SK-N-SH (cell line): ENCODE measurements at regions not wholly inside any gene's neighbourhood (a gene's known extent, or its start where the extent isn't known, plus 50 kb on each side); places are given as distances from the start of the nearest gene placed in this dataset.
A peak's percentile ranks its signal among the peaks of the same experiment; 100 is the strongest.

Experiments
- CTCF ChIA-PET: fragments of 300-600, 350-600 bp; formaldehyde crosslinking; extraction: SDS; loops from one replicate; lab custom pipeline; 2021; lab: Yijun Ruan, JAX
- POLR2A ChIA-PET: fragments of 350-600 bp; sonication (Branson Sonifier 250); formaldehyde crosslinking; extraction: SDS; loops from one replicate; lab custom pipeline; 2020; ENCODE audit warnings: antibody characterized with exemption, inconsistent platforms; lab: Yijun Ruan, JAX
- DNase-seq: peaks from one replicate; pipeline ENCODE4 v3.0.0; 2012
- H2AFZ ChIP-seq: fragments of 200-600 bp; sonication (generic); 2 replicates; pipeline ENCODE4 v1.8.1; 2016; ENCODE audit warnings: antibody characterized with exemption, mild to moderate bottlenecking, low read depth
- H3F3A ChIP-seq: fragments of 200-600 bp; sonication (generic); replicated peaks from 2 replicates; pipeline ENCODE3; 2016; ENCODE audit warnings: antibody characterized with exemption, mild to moderate bottlenecking; ENCODE audit not compliant: insufficient read depth
- H3K27ac ChIP-seq, 2 experiments: fragments of 200-500 bp in 1 of 2; fragments of 200-600 bp in 1 of 2; sonication (Bioruptor generic) in 1 of 2; sonication (generic), shearing (Covaris generic) in 1 of 2; 2 replicates each; pipeline versions ENCODE4 v1.5.1 to v1.6.1; 2014 to 2016; ENCODE audit warnings: low read depth in 2 of 2, inconsistent platforms in 1 of 2, low read length in 1 of 2, mild to moderate bottlenecking in 1 of 2, mixed read lengths in 1 of 2
- H3K27me3 ChIP-seq: fragments of 200-600 bp; sonication (generic), shearing (Covaris generic); 2 replicates; pipeline ENCODE4 v1.6.1; 2016; ENCODE audit warnings: mixed run types; ENCODE audit not compliant: insufficient read depth
- H3K36me3 ChIP-seq, 2 experiments: fragments of 200-500 bp in 1 of 2; fragments of 200-600 bp in 1 of 2; sonication (Bioruptor generic) in 1 of 2; sonication (generic) in 1 of 2; replicated peaks in 1 of 2; 2 replicates each; pipeline versions ENCODE3 to v1.5.1; 2014 to 2016; ENCODE audit warnings: low read length in 1 of 2, mild to moderate bottlenecking in 1 of 2; ENCODE audit not compliant: insufficient read depth in 2 of 2, control insufficient read depth in 1 of 2
- H3K4me1 ChIP-seq, 2 experiments: fragments of 200-500 bp in 1 of 2; fragments of 200-600 bp in 1 of 2; sonication (Bioruptor generic) in 1 of 2; sonication (generic), shearing (Covaris generic) in 1 of 2; 2 replicates each; pipeline versions ENCODE4 v1.5.1 to v1.6.1; 2014 to 2016; ENCODE audit warnings: low read depth in 1 of 2, low read length in 1 of 2, mixed run types in 1 of 2; ENCODE audit not compliant: insufficient read depth in 2 of 2, control insufficient read depth in 1 of 2
- H3K4me2 ChIP-seq: fragments of 200-600 bp; sonication (generic), shearing (Covaris generic); 2 replicates; pipeline ENCODE4 v1.6.1; 2017; ENCODE audit warnings: mixed run types
- H3K4me3 ChIP-seq, 2 experiments: fragments of 200-500 bp in 1 of 2; fragments of 200-600 bp in 1 of 2; sonication (Bioruptor generic) in 1 of 2; sonication (generic), shearing (Covaris generic) in 1 of 2; 2 replicates each; pipeline versions ENCODE4 v1.5.1 to v1.8.1; 2014 to 2016; ENCODE audit warnings: low read depth in 2 of 2, inconsistent platforms in 1 of 2, low read length in 1 of 2, mild to moderate bottlenecking in 1 of 2, mixed read lengths in 1 of 2, moderate library complexity in 1 of 2
- H3K79me2 ChIP-seq: fragments of 200-600 bp; sonication (generic); 2 replicates; pipeline ENCODE4 v1.8.1; 2017; ENCODE audit warnings: mild to moderate bottlenecking; ENCODE audit not compliant: insufficient read depth
- H3K9ac ChIP-seq: fragments of 200-600 bp; sonication (generic); 2 replicates; pipeline ENCODE4 v1.6.1; 2017; ENCODE audit warnings: mixed run types
- H3K9me2 ChIP-seq: fragments of 200-600 bp; sonication (generic); 2 replicates; pipeline ENCODE4 v1.6.1; 2017; ENCODE audit warnings: mixed run types
- H3K9me3 ChIP-seq: fragments of 200-600 bp; sonication (generic); 2 replicates; pipeline ENCODE4 v1.6.1; 2017; ENCODE audit warnings: mixed run types, mild to moderate bottlenecking, moderate library complexity
- H4K20me1 ChIP-seq: fragments of 200-600 bp; sonication (generic); 2 replicates; pipeline ENCODE4 v1.6.1; 2017; ENCODE audit warnings: mild to moderate bottlenecking, mixed run types; ENCODE audit not compliant: insufficient read depth
- CTCF ChIP-seq: fragments of 200-600 bp; sonication (generic); IDR thresholded peaks from 2 replicates; pipeline ENCODE4 v1.6.1; 2017; ENCODE audit warnings: antibody characterized with exemption, mild to moderate bottlenecking, moderate library complexity
- FOXJ3 ChIP-seq: sonication (generic); formaldehyde crosslinking; IDR thresholded peaks from 2 replicates; pipeline ENCODE4 v1.5.1; 2020; ENCODE audit warnings: mild to moderate bottlenecking, missing genetic modification reagents
- GABPA ChIP-seq: IDR thresholded peaks from 2 replicates; pipeline ENCODE4 v1.4.0; 2012; ENCODE audit warnings: low read depth, mild to moderate bottlenecking
- JUND ChIP-seq: IDR thresholded peaks from 2 replicates; pipeline ENCODE4 v1.4.0; 2012
- MAX ChIP-seq: IDR thresholded peaks from 2 replicates; pipeline ENCODE4 v1.4.0; 2012; ENCODE audit warnings: low read depth
- MEF2A ChIP-seq: IDR thresholded peaks from 2 replicates; pipeline ENCODE4 v1.4.0; 2012; ENCODE audit warnings: low read depth, borderline replicate concordance
- PBX3 ChIP-seq: IDR thresholded peaks from 2 replicates; pipeline ENCODE4; 2012
- RAD21 ChIP-seq: IDR thresholded peaks from 2 replicates; pipeline ENCODE4 v1.6.1; 2012; ENCODE audit warnings: mild to moderate bottlenecking, low read length
- SMC3 ChIP-seq: IDR thresholded peaks from 2 replicates; pipeline ENCODE4 v1.6.1; 2012; ENCODE audit warnings: low read depth, low read length, improper control_type of control experiment
- TAF1 ChIP-seq: IDR thresholded peaks from 2 replicates; pipeline ENCODE4 v1.6.1; 2012; ENCODE audit warnings: low read depth, mild to moderate bottlenecking, low read length, moderate library complexity, borderline replicate concordance
- TCF12 ChIP-seq: IDR thresholded peaks from 2 replicates; pipeline ENCODE4 v1.4.0; 2012
- YY1 ChIP-seq: IDR thresholded peaks from 2 replicates; pipeline ENCODE4 v1.4.0; 2012; ENCODE audit warnings: low read depth, mild to moderate bottlenecking
- WGBS: methylation state at CpG from one replicate; pipeline ENCODE4 v1.1.6; 2017; ENCODE audit warnings: low lambda C conversion rate; 5-methylcytosine and 5-hydroxymethylcytosine counted together

- WGBS, result 58% methylated on average over 3 of the region's 3 CpGs
- Histone ChIP-seq H3K9me3 (peaks cover 10% of the 10 kb centered on the region), H3K4me2 (no peak overlapping the region), H2AFZ (no peak overlapping the region; the same call in 1 of the 2 replicates), H3K36me3 (no peaks in the 10 kb centered on the region), H3K9ac (no peak overlapping the region), H3K79me2 (no peaks in the 10 kb centered on the region), H4K20me1 (no peaks in the 10 kb centered on the region), H3K4me1 (no peaks in the 10 kb centered on the region), H3K27me3 (no peaks in the 10 kb centered on the region), H3K27ac (no peak overlapping the region), H3F3A (peaks cover 4% of the 10 kb centered on the region), H3K9me2 (no peaks in the 10 kb centered on the region), H3K4me3 (no peak overlapping the region)
- DNase-seq, result no peak
- POLR2A ChIA-PET, result no interaction called here
- CTCF ChIA-PET, result no interaction called here
- TF ChIP-seq FOXJ3 (CRISPR knock-in tag) (no peak), TAF1 (no peak), MEF2A (no peak), GABPA (no peak), YY1 (no peak)
Measured at GRCh38 chr7:46839651-46840050, 742.3 kb downstream of the TNS3 start.

DNA sequence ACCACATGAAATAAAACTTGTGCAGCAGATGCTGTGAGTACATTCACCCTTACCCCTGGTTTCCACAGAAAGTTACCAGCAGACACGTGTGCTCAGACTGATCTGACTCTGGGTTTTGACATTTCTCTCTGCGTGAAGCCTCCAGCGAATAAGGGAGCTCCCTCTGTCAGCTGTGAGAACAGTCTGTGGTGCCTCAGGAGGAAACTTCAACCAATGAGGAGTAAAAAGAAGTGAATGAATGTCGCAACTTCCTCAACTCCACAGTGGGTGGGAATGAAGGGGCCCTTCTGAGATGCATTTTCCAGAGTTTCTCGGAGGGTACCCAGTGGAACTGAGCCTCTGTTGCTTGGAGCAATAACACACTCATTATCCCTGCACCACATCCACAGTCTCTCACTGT, 743.4 kb downstream of the TNS3 start:
- H4K20me1 ChIP-seq, result no peaks in the 10 kb centered on the region
- CTCF ChIA-PET, result interaction anchor here (0.6 kb wide), 1 partner anchor 378 kb away, joined by 3 read pairs; no protein-coding TSS in a partner anchor
- H3K4me2 ChIP-seq, result no peak overlapping the region
- H3K9me2 ChIP-seq, result no peaks in the 10 kb centered on the region
- H3K4me3 ChIP-seq, result no peak overlapping the region
- H3K27ac ChIP-seq, result no peak overlapping the region
- no peaks in the 10 kb centered on the region for H3K36me3 ChIP-seq
- POLR2A ChIA-PET, result no interaction called here
- no peaks in the 10 kb centered on the region for H3K79me2 ChIP-seq
- no peaks in the 10 kb centered on the region for H3K4me1 ChIP-seq
- WGBS, result 81% methylated on average over 5 of the region's 5 CpGs
- no peak overlapping the region for H3K9ac ChIP-seq
- H3K27me3 ChIP-seq, result no peaks in the 10 kb centered on the region
- H3K9me3 ChIP-seq, result peaks cover 10% of the 10 kb centered on the region
- TF ChIP-seq CTCF (no peak), GABPA (no peak), TCF12 (no peak), PBX3 (no peak), RAD21 (no peak), SMC3 (no peak)
- no peak for DNase-seq
- H2AFZ ChIP-seq, result no peak overlapping the region
- H3F3A ChIP-seq, result peaks cover 4% of the 10 kb centered on the region

GRCh38 chr7:46835556-46835955, 746.4 kb downstream of the TNS3 start:
- Histone ChIP-seq H2AFZ (no peak overlapping the region), H3K27me3 (no peaks in the 10 kb centered on the region), H3K79me2 (no peaks in the 10 kb centered on the region), H3K9ac (no peak overlapping the region), H3K4me3 (no peak overlapping the region)
- POLR2A ChIA-PET, result no interaction called here
- TF ChIP-seq JUND (0 out of 2 replicates have a peak, but pooled peaks have one; percentile 5), MAX (no peak)
- TF ChIP-seq, all 33 proteins: peak for 1
- H4K20me1 ChIP-seq, result no peaks in the 10 kb centered on the region
- no peaks in the 10 kb centered on the region for H3K36me3 ChIP-seq
- no peak for DNase-seq
- H3F3A ChIP-seq, result peaks cover 4% of the 10 kb centered on the region
- no peak overlapping the region for H3K27ac ChIP-seq
- H3K9me2 ChIP-seq, result no peaks in the 10 kb centered on the region
- H3K4me2 ChIP-seq, result no peak overlapping the region
- H3K4me1 ChIP-seq, result no peaks in the 10 kb centered on the region
- 79% methylated on average over 2 of the region's 2 CpGs for WGBS
- peaks cover 10% of the 10 kb centered on the region for H3K9me3 ChIP-seq
- CTCF ChIA-PET, result no interaction called here
